K562 (cell line): ENCODE measurements at regions not wholly inside any gene's neighbourhood (a gene's known extent, or its start where the extent isn't known, plus 50 kb on each side); places are given as distances from the start of the nearest gene placed in this dataset.

Experiments
- ATAC-seq: fragments of 200-7000 bp; cut with Tn5 transposase; 3 replicates; pipeline ENCODE4 v1.9.1; 2020; ENCODE audit warnings: moderate library complexity
- BruUV-seq: library from RNA; stranded (reverse); fragments of 400-500 nt; replicated peaks from 2 replicates; lab custom pipeline; 2021; lab: Mats Ljungman, UMichigan
- CTCF ChIA-PET: fragments of 300-600 bp; formaldehyde crosslinking; extraction: SDS; loops from one replicate; lab custom pipeline; 2021; ENCODE audit warnings: low intra/inter-chr PET ratio; lab: Yijun Ruan, JAX
- POLR2A ChIA-PET: fragments of 300-600, 350-650 bp; sonication (Branson Sonifier 250); formaldehyde crosslinking; extraction: SDS; loops from one replicate; lab custom pipeline; 2021; ENCODE audit warnings: antibody characterized with exemption, inconsistent platforms; lab: Yijun Ruan, JAX
- DNase-seq, 4 experiments: peaks; one replicate each; pipeline versions ENCODE4 v3.0.0 to v3.0.0-alpha.2; 2011 to 2018; ENCODE audit warnings: low spot score in 3 of 4, mixed read lengths in 3 of 4; ENCODE audit errors: extremely low read depth in 1 of 4
- FAIRE-seq: peaks from 2 replicates; lab custom pipeline; 2011; peaks lifted over from hg19 to GRCh38; lab: Jason Lieb, UNC
- H2AFZ ChIP-seq: 2 replicates; pipeline ENCODE4 v1.6.0; 2011; ENCODE audit warnings: low read depth, low read length, control low read depth, inconsistent platforms
- H3K27ac ChIP-seq: fragments of 200-600 bp; 3 replicates; pipeline ENCODE4 v1.8.0; 2011; ENCODE audit warnings: low read depth, mild to moderate bottlenecking, control low read depth, inconsistent platforms, low read length, moderate library complexity, mixed read lengths; ENCODE audit errors: extremely low read depth
- H3K27me3 ChIP-seq, 2 experiments: fragments of 300-600 bp in 1 of 2; 2 replicates in 1 of 2; 3 replicates in 1 of 2; pipeline versions ENCODE4 v1.6.0 to v1.8.0; 2011; ENCODE audit warnings: inconsistent platforms in 2 of 2, low read length in 2 of 2, mild to moderate bottlenecking in 1 of 2, mixed read lengths in 1 of 2, moderate library complexity in 1 of 2; ENCODE audit not compliant: control insufficient read depth in 2 of 2, insufficient read depth in 2 of 2
- H3K36me3 ChIP-seq: fragments of 300-600 bp; 3 replicates; pipeline ENCODE4 v1.8.0; 2011; ENCODE audit warnings: mild to moderate bottlenecking, low read length, inconsistent platforms; ENCODE audit not compliant: control insufficient read depth, insufficient read depth
- H3K4me1 ChIP-seq, 2 experiments: fragments of 200-600 bp in 1 of 2; replicated peaks in 1 of 2; 2 replicates in 1 of 2; 3 replicates in 1 of 2; pipeline versions ENCODE4 v1.5.1 to v1.8.0; 2011; ENCODE audit warnings: inconsistent platforms in 2 of 2, low read length in 2 of 2, mild to moderate bottlenecking in 1 of 2, mixed read lengths in 1 of 2, moderate library complexity in 1 of 2; ENCODE audit not compliant: control insufficient read depth in 2 of 2, insufficient read depth in 2 of 2
- H3K4me2 ChIP-seq: 2 replicates; pipeline ENCODE4 v1.6.1; 2011; ENCODE audit warnings: low read length, control low read depth, inconsistent platforms, mixed read lengths; ENCODE audit not compliant: insufficient read depth
- H3K4me3 ChIP-seq: fragments of 200-600 bp; sonication (generic), shearing (Covaris generic); 2 replicates; pipeline ENCODE4 v1.5.1; 2016; ENCODE audit warnings: control low read depth, inconsistent platforms
- H3K79me2 ChIP-seq: fragments of 200-600 bp; 3 replicates; pipeline ENCODE4 v1.8.0; 2011; ENCODE audit warnings: low read length, inconsistent platforms; ENCODE audit not compliant: control insufficient read depth, insufficient read depth
- H3K9ac ChIP-seq, 2 experiments: 2 replicates each; pipeline versions ENCODE4 v1.6.0 to v1.6.1; 2011; ENCODE audit warnings: low read depth in 2 of 2, low read length in 2 of 2, control low read depth in 1 of 2, inconsistent platforms in 1 of 2, mild to moderate bottlenecking in 1 of 2, mixed read lengths in 1 of 2; ENCODE audit not compliant: insufficient read depth in 1 of 2
- H3K9me1 ChIP-seq: one replicate; pipeline ENCODE4 v1.6.0; 2011; ENCODE audit warnings: inconsistent platforms, mild to moderate bottlenecking, low read length, moderate library complexity; ENCODE audit not compliant: control insufficient read depth, insufficient read depth
- H3K9me3 ChIP-seq: replicated peaks from 2 replicates; pipeline ENCODE4 v1.5.1; 2011; ENCODE audit warnings: low read depth, low read length, inconsistent platforms; ENCODE audit not compliant: control insufficient read depth, insufficient read depth
- H4K20me1 ChIP-seq: replicated peaks from 2 replicates; pipeline ENCODE4 v1.6.1; 2011; ENCODE audit warnings: low read length, inconsistent platforms, mixed read lengths; ENCODE audit not compliant: control insufficient read depth, insufficient read depth
- ETV5 ChIP-seq: sonication (generic); formaldehyde crosslinking; IDR thresholded peaks from 2 replicates; pipeline ENCODE4 v1.4.0; 2020; ENCODE audit warnings: low read depth, mild to moderate bottlenecking, missing genetic modification reagents
- HMGN3 ChIP-seq: IDR thresholded peaks from 2 replicates; pipeline ENCODE4 v1.6.1; 2011; ENCODE audit warnings: borderline replicate concordance, low read depth, mild to moderate bottlenecking, mixed read lengths, low read length; ENCODE audit not compliant: insufficient read length; ENCODE audit errors: extremely low read depth
- PHB ChIP-seq: fragments of 250-450 bp; sonication (Bioruptor Pico); IDR thresholded peaks from 2 replicates; pipeline ENCODE4 v1.5.0; 2021
- PHB2 ChIP-seq: fragments of 450-650 bp; IDR thresholded peaks from 2 replicates; pipeline ENCODE4 v1.6.1; 2017; ENCODE audit warnings: low read depth
- PHTF2 ChIP-seq: fragments of 250-450 bp; sonication (Bioruptor Pico); IDR thresholded peaks from 2 replicates; pipeline ENCODE4 v1.5.0; 2021; ENCODE audit warnings: mild to moderate bottlenecking
- PTBP1 ChIP-seq: fragments of 200-400 bp; formaldehyde crosslinking; IDR thresholded peaks from 2 replicates; pipeline ENCODE4 v1.6.1; 2017; ENCODE audit warnings: low read depth, low read length
- RERE ChIP-seq: sonication (generic); formaldehyde crosslinking; IDR thresholded peaks from 2 replicates; pipeline ENCODE4 v1.8.0; 2023; ENCODE audit warnings: missing genetic modification reagents, mild to moderate bottlenecking, borderline replicate concordance
- SIX5 ChIP-seq, 2 experiments: IDR thresholded peaks; 2 replicates each; pipeline ENCODE4 v1.6.1; 2011; ENCODE audit warnings: low read length in 2 of 2, borderline replicate concordance in 1 of 2, low read depth in 1 of 2, mild to moderate bottlenecking in 1 of 2, moderate library complexity in 1 of 2; ENCODE audit not compliant: insufficient read depth in 1 of 2
- XRCC3 ChIP-seq: fragments of 450-650 bp; IDR thresholded peaks from 2 replicates; pipeline ENCODE4 v1.6.1; 2017; ENCODE audit warnings: mild to moderate bottlenecking, moderate library complexity
- ZBTB33 ChIP-seq: sonication (generic); formaldehyde crosslinking; IDR thresholded peaks from 2 replicates; pipeline ENCODE4 v1.8.1; 2023; ENCODE audit warnings: mild to moderate bottlenecking, missing genetic modification reagents
- WGBS: fragments of 100-300 bp; shearing (Covaris generic); methylation state at CpG from one replicate; pipeline ENCODE4 v1.1.6; 2016; ENCODE audit warnings: low coverage, mixed read lengths; ENCODE audit not compliant: insufficient coverage; ENCODE audit errors: missing lambda C conversion rate; 5-methylcytosine and 5-hydroxymethylcytosine counted together
- in situ Hi-C: fragments of 300-500 bp; cut with MboI; formaldehyde crosslinking; loops from 4 replicates; pipeline ENCODE4 v1.15.0; 2018; ENCODE audit warnings: inconsistent platforms, mixed read lengths
- intact Hi-C: fragments of 100-400 bp; cut with micrococcal nuclease; formaldehyde crosslinking; loops from 2 replicates; pipeline ENCODE4 v1.14.2; 2022

GRCh38 chr14:98015921-98016320 lies 1218.7 kb downstream of the VRK1 start:
- TF ChIP-seq RERE (no peak), ZBTB33 (CRISPR knock-in tag) (no peak), HMGN3 (no peak), PTBP1 (no peak), PHB (CRISPR knock-in tag) (no peak), PHTF2 (no peak), XRCC3 (no peak), SIX5 (IDR thresholded peaks at IDR 0.05; ENCODE audit: borderline replicate concordance in 1 of 2, insufficient read depth in 1 of 2, low read depth in 1 of 2, low read length in 2 of 2) (no peak), ETV5 (no peak), PHB2 (no peak)
- Histone ChIP-seq H3K4me1 (no peaks in the 10 kb centered on the region), H3K9me3 (no peaks in the 10 kb centered on the region), H3K36me3 (no peaks in the 10 kb centered on the region), H3K9me1 (no peaks in the 10 kb centered on the region), H2AFZ (no peak overlapping the region), H3K27ac (no peak overlapping the region), H3K9ac (no peak overlapping the region), H4K20me1 (no peaks in the 10 kb centered on the region), H3K4me3 (no peak overlapping the region), H3K4me2 (no peak overlapping the region), H3K79me2 (no peaks in the 10 kb centered on the region), H3K27me3 (no peaks in the 10 kb centered on the region)
- BruUV-seq = no TSS peak
- in situ Hi-C loops (no loop called here), intact Hi-C loops (no loop called here)
- FAIRE-seq = no peak
- ATAC-seq = no peak
- ChIA-PET CTCF (no interaction called here), POLR2A (no interaction called here)
- 0% methylated on average over 2 of the region's 2 CpGs for WGBS
- no peak for DNase-seq
